Transverse colon (tissue), 4 donors: ENCODE measurements at regions not wholly inside any gene's neighbourhood (a gene's known extent, or its start where the extent isn't known, plus 50 kb on each side); places are given as distances from the start of the nearest gene placed in this dataset.
"Not testable (repeated sequence)": the region's sequence is repeated elsewhere in the genome, so short reads cannot be mapped to it uniquely, and the experiment has no call there.

Experiments
- DNase-seq: peaks from one replicate; pipeline ENCODE4 v3.0.0-alpha.2; 2019
- H3K27ac ChIP-seq, 4 donors: fragments of 200-600 bp; sonication (generic); 2 replicates each; pipeline ENCODE4 v1.5.1; 2016 to 2018; ENCODE audit warnings: inconsistent platforms in 4 of 4
- H3K27me3 ChIP-seq: fragments of 200-600 bp; sonication (generic); 2 replicates; pipeline ENCODE4 v1.5.1; 2017; ENCODE audit warnings: inconsistent platforms
- H3K36me3 ChIP-seq, 4 donors: fragments of 200-600 bp; sonication (generic); 2 replicates each; pipeline ENCODE4 v1.5.1; 2017 to 2019; ENCODE audit warnings: inconsistent platforms in 4 of 4
- H3K4me1 ChIP-seq, 4 donors: fragments of 200-600 bp; sonication (generic); 2 replicates each; pipeline ENCODE4 v1.5.1; 2017 to 2020; ENCODE audit warnings: inconsistent platforms in 4 of 4
- H3K4me3 ChIP-seq, 4 donors: fragments of 200-600 bp; sonication (generic); 1 replicate in 1 of 4; 2 replicates in 3 of 4; pipeline versions ENCODE4 v1.5.1 to v1.6.1; 2017 to 2019; ENCODE audit warnings: inconsistent platforms in 4 of 4
- H3K9me3 ChIP-seq, 2 donors: fragments of 200-600 bp; sonication (generic); 2 replicates each; pipeline ENCODE4 v1.5.1; 2017 to 2019; ENCODE audit warnings: inconsistent platforms in 2 of 2
- CTCF ChIP-seq, 5 experiments: fragments of 200-600 bp in 3 of 5; fragments of 450-650 bp in 2 of 5; sonication (generic) in 3 of 5; IDR thresholded peaks; 1 replicate in 2 of 5; 2 replicates in 3 of 5; pipeline ENCODE4 v1.5.1; 2016 to 2017; ENCODE audit warnings: antibody characterized with exemption in 5 of 5, inconsistent platforms in 3 of 5, mild to moderate bottlenecking in 2 of 5, moderate library complexity in 1 of 5
- EP300 ChIP-seq: sonication (generic); formaldehyde crosslinking; IDR thresholded peaks from one replicate; pipeline ENCODE4 v1.6.1; 2017; ENCODE audit warnings: antibody characterized with exemption, low read depth
- POLR2A ChIP-seq: fragments of 450-650 bp; IDR thresholded peaks from one replicate; pipeline ENCODE4 v1.6.1; 2016; ENCODE audit warnings: antibody characterized with exemption, mild to moderate bottlenecking, moderate library complexity
- POLR2AphosphoS5 ChIP-seq, 3 donors: sonication (generic); formaldehyde crosslinking; IDR thresholded peaks; one replicate each; pipeline ENCODE4 v1.6.1; 2016; ENCODE audit warnings: antibody characterized with exemption in 3 of 3
- WGBS, 2 donors: methylation state at CpG; one replicate each; pipeline ENCODE4 v1.1.5; 2018; ENCODE audit warnings: low coverage in 1 of 2; 5-methylcytosine and 5-hydroxymethylcytosine counted together
- in situ Hi-C, 4 donors: fragments of 200-750 bp; cut with MboI; loops; one replicate each; pipeline versions ENCODE4 v1.15.0 to v1.15.1; 2017; ENCODE audit warnings: low sequenced_read_pairs in 3 of 4, low pct_ligation_motif_present in 1 of 4, low pct_unique_long_range_greater_than_20kb in 1 of 4
- intact Hi-C: fragments of 100-400 bp; cut with DNase I; formaldehyde crosslinking; loops from one replicate; pipeline ENCODE4 v1.15.1; 2023; ENCODE audit warnings: low total_unique reads

GRCh38 chr6:934686-935085 lies 241.7 kb upstream of the EXOC2 start:
- WGBS, 2 donors: 94% methylated on average over 3 of the region's 3 CpGs; no CpG with 5 or more reads in 1 of the 2 donors
- in situ Hi-C loops: no loop called here
- TF ChIP-seq POLR2AphosphoS5 (IDR thresholded peaks at IDR 0.05) (no peak), EP300 (no peak), CTCF (IDR thresholded peaks at IDR 0.05) (no peak), POLR2A (no peak)
- intact Hi-C loops: no loop called here
- H3K27ac ChIP-seq: no peak overlapping the region
- H3K4me1 ChIP-seq: no peaks in the 10 kb centered on the region
- no peak for DNase-seq
- no peaks in the 10 kb centered on the region for H3K27me3 ChIP-seq
- H3K4me3 ChIP-seq: no peak overlapping the region
- H3K36me3 ChIP-seq: no peaks in the 10 kb centered on the region
- H3K9me3 ChIP-seq: no peaks in the 10 kb centered on the region

- H3K36me3 ChIP-seq, intact Hi-C loops, H3K27ac ChIP-seq, in situ Hi-C loops, H3K27me3 ChIP-seq, H3K4me1 ChIP-seq, H3K4me3 ChIP-seq, DNase-seq, H3K9me3 ChIP-seq: not testable (repeated sequence)
- 60 to 81% methylated on average over 1 to 4 of the region's 4 CpGs for WGBS, 2 donors
Observed at GRCh38 chr6:931919-932318, 239.0 kb upstream of the EXOC2 start.

GRCh38 chr6:927157-927556 lies 234.2 kb upstream of the EXOC2 start:
- no peaks in the 10 kb centered on the region for H3K9me3 ChIP-seq
- 96% methylated on average over 11 of the region's 11 CpGs; no CpG with 5 or more reads in 1 of the 2 donors for WGBS, 2 donors
- no peak overlapping the region for H3K27ac ChIP-seq
- no peaks in the 10 kb centered on the region for H3K4me1 ChIP-seq
- no peaks in the 10 kb centered on the region for H3K27me3 ChIP-seq
- no peaks in the 10 kb centered on the region for H3K36me3 ChIP-seq
- DNase-seq: no peak
- intact Hi-C loops: no loop called here
- no peak for TF ChIP-seq POLR2AphosphoS5 (IDR thresholded peaks at IDR 0.05)
- no peak for TF ChIP-seq EP300
- no peak for TF ChIP-seq POLR2A
- TF ChIP-seq CTCF (IDR thresholded peaks at IDR 0.05): no peak
- no peak overlapping the region for H3K4me3 ChIP-seq
- in situ Hi-C loops: no loop called here

GRCh38 chr6:925656-926213 lies 232.8 kb upstream of the EXOC2 start:
- in situ Hi-C loops (no loop called here), intact Hi-C loops (no loop called here)
- H3K27ac ChIP-seq: no peak overlapping the region
- no peak overlapping the region for H3K4me3 ChIP-seq
- no peaks in the 10 kb centered on the region for H3K4me1 ChIP-seq
- peaks cover 7 to 11% of the 10 kb centered on the region in 2 donors for H3K9me3 ChIP-seq
- no peak for DNase-seq
- 57% methylated on average over 2 of the region's 2 CpGs; no CpG with 5 or more reads in 1 of the 2 donors for WGBS, 2 donors
- TF ChIP-seq POLR2A: no peak
- TF ChIP-seq EP300: no peak
- TF ChIP-seq CTCF (IDR thresholded peaks at IDR 0.05): no peak
- no peak for TF ChIP-seq POLR2AphosphoS5 (IDR thresholded peaks at IDR 0.05)
- no peaks in the 10 kb centered on the region for H3K27me3 ChIP-seq
- no peaks in the 10 kb centered on the region for H3K36me3 ChIP-seq

GRCh38 chr6:924661-925060 lies 231.7 kb upstream of the EXOC2 start:
- no peaks in the 10 kb centered on the region for H3K27me3 ChIP-seq
- H3K36me3 ChIP-seq: no peaks in the 10 kb centered on the region
- no peaks in the 10 kb centered on the region for H3K4me1 ChIP-seq
- H3K4me3 ChIP-seq: no peak overlapping the region
- TF ChIP-seq CTCF (IDR thresholded peaks at IDR 0.05) (no peak), EP300 (no peak), POLR2A (no peak), POLR2AphosphoS5 (IDR thresholded peaks at IDR 0.05) (no peak)
- no peak overlapping the region for H3K27ac ChIP-seq
- 68 to 88% methylated on average over 2 to 9 of the region's 9 CpGs for WGBS, 2 donors
- no peak for DNase-seq
- intact Hi-C loops: no loop called here
- in situ Hi-C loops: loop anchor here in 3 of 4 donors (25.0 kb wide), 2 partner anchors 413 to 463 kb away; partner anchors contain the start of gene FOXF2 (in 1 of the 3)
- peaks cover 16 to 21% of the 10 kb centered on the region in 2 donors for H3K9me3 ChIP-seq
